Left renal pelvis (tissue), 4 donors: ENCODE measurements at regions not wholly inside any gene's neighbourhood (a gene's known extent, or its start where the extent isn't known, plus 50 kb on each side); places are given as distances from the start of the nearest gene placed in this dataset.
A peak's percentile ranks its signal among the peaks of the same experiment; 100 is the strongest.

ENCODE experiments used
- DNase-seq, 4 donors: peaks; one replicate each; pipeline ENCODE4 v3.0.0-alpha.2; 2013; ENCODE audit warnings: low read depth in 4 of 4, low spot score in 3 of 4

- DNase-seq = no peak
Measured at GRCh38 chr12:63266988-63267387, 116.0 kb upstream of the AVPR1A start.

DNA sequence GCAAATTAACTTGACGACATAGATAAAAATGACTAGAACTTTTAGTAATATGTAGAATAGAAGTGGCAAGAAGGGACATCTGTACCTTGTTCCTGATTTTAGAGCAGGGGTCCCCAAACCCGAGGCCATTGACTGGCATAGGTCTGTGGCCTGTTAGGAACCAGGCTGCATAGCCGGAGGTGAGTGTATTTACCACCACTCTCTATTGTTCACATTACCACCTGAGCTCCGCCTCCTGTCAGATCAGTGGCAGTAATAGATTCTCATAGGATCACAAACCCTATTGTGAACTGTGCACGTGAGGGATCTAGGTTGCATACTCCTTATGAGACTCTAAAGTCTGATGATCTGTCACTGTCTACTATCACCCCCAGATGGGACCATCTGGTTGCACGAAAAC lies 113.6 kb upstream of the AVPR1A start:
- no peak for DNase-seq

DNA sequence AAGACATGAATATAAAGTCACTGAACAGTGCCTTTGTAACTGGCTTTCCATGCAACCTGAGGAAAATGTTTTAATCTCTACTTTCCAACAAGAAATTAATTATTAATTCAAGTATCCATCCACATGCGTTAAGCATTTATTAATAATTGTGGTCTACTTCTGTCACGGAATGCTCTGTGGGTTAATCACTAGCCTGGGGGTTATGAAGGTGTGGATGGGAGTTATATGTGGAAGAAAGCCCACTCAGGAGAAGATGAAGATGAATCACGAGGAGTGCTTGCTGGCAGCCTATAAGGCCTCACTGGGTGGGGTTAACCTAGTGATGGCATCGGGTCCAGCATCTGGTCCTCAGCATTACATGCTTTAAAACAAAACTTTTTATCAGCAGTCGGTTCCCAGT lies 99.5 kb upstream of the AVPR1A start:
- no peak for DNase-seq

- no peak for DNase-seq
Measured at GRCh38 chr12:63238892-63239291, 87.9 kb upstream of the AVPR1A start.

DNA sequence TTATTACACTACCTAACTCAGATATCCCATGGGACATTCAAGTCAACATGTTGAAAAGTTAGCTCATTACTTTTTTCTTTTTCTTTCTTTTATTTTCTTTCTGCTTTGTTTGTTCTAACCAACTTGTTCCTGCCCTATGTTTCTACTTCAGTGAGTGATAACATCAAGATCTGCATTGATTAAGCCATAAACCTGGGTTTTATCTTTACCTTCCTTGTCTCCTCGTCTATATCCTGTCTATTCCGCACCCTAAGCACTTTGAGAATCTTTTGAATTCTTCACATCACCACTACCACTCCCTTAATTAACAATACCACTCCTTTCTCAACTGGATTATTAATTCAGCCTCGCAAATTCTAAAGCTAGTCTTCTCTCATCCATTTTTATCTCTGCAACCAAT lies 81.9 kb upstream of the AVPR1A start:
- DNase-seq = no peak

DNA sequence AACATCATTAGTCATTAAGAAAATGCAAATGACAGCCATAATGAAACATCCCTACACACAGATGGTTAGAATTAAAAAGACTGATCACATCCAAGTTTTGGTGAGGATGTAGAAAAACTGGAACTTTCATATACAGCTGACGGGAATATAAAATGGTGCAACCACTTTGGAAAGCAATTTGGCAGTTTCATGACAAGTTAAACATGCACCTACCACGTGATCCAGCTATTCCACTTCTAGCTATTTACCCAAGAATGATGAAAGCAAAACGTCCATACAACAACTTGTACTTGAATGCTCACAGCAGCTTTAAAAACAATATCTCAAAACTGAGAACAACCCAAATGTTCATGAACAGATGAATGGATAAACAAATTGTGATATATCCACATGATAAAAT lies 77.9 kb upstream of the AVPR1A start:
- no peak for DNase-seq

- no peak for DNase-seq
Measured at GRCh38 chr12:63226792-63227463, 75.9 kb upstream of the AVPR1A start.

- DNase-seq = no peak
Measured at GRCh38 chr12:63224396-63224795, 73.4 kb upstream of the AVPR1A start.

DNA sequence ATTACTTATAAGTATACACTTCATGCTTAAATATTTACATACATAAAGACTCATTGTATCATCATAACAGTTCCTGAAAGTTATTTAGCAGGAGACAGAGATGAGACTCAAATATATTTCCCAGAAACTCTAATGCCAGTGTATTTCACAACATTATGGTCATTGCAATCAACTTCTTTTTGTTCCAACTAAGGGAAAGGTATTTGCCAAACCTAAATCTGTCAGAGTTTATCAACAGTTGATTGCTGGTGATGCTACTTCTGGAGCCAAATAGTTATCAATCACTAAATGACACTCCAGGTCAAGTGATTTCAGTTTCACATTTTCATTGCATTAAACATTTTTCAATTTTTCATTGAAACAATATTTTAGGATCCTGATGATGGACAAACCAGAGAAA lies 72.1 kb upstream of the AVPR1A start:
- no peak for DNase-seq

- DNase-seq = no peak
Measured at GRCh38 chr12:63222582-63222981, 71.6 kb upstream of the AVPR1A start.

GRCh38 chr12:63220921-63221320 lies 69.9 kb upstream of the AVPR1A start:
- no peak for DNase-seq

GRCh38 chr12:63212316-63212715 lies 61.3 kb upstream of the AVPR1A start:
- no peak for DNase-seq

DNA sequence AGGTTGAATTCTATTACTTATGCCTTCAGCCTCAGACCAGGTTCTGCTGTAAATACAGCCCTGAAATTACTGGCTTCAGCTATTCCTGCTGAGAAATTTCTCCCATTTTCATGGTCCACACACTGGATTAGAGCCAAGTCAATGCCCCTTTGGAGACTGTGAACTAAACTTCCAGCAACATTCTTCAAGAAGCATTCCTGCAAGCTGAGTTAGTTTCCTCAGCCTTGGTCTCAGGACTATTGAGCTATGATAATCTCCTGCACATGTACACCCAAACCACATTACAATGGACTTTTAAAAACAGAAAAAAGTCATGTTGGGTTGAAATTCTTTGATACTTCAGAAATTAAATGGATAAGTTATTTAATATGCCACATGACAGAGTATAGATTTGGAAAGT lies 58.0 kb upstream of the AVPR1A start:
- DNase-seq = no peak

DNA sequence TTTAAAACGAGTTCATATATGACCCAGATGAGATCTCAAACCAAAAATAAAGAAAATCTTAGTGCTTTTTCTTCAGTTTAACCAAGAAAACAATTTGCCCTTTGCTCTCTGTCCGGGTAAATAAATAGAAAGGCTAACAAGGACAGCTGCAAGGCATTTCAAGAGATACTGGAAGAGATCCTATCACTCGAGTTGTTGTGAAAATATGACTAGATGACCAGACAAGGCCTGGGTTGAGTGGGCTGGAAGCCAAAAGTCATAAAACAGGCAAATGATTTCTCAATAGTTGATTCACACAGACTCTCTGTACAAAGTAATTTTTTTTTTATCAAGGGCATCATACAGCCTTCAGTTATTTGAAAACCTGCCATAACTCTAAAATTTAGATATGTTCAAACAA lies 55.9 kb upstream of the AVPR1A start:
- peak; percentile 7 to 23 (median 16) for DNase-seq

DNA sequence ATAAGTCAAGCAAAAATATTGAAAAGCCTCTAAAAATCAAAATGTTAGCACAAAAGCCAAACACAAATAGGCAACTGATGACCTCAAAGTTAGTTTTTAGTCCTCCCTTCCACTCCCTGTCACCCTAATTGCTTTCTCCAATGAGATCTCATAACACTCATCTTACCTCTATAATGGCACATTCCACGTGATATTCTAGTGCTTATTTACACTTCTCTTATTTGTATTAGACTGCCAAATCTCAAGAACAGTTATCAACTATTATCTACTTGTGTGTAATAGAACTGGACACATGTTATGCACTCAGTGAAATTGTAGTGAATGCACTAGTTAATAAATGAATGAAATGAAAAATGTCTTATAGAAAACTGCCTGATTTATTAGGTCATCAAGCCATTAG lies 55.5 kb upstream of the AVPR1A start:
- DNase-seq = no peak
